Heart left ventricle (tissue), 16 donors: ENCODE measurements at regions not wholly inside any gene's neighbourhood (a gene's known extent, or its start where the extent isn't known, plus 50 kb on each side); places are given as distances from the start of the nearest gene placed in this dataset.
A peak's percentile ranks its signal among the peaks of the same experiment; 100 is the strongest.

ENCODE experiments used
- ATAC-seq, 4 donors: fragments of 200-7000 bp; cut with Tn5 transposase; one replicate each; pipeline ENCODE4 v1.9.1; 2020 to 2022; ENCODE audit warnings: moderate library complexity in 4 of 4, mild to moderate bottlenecking in 3 of 4, moderate number of reproducible peaks in 1 of 4
- DNase-seq, 5 donors: peaks; one replicate each; pipeline ENCODE4 v3.0.0-alpha.2; 2020
- H3K27ac ChIP-seq, 12 donors: fragments of 200-600 bp; sonication (generic) in 4 of 12; one replicate each; pipeline versions ENCODE4 v1.5.0 to v1.8.0; 2016 to 2022; ENCODE audit warnings: mild to moderate bottlenecking in 2 of 12
- H3K27me3 ChIP-seq, 9 donors: fragments of 200-600 bp; sonication (generic) in 2 of 9; one replicate each; pipeline versions ENCODE4 v1.5.1 to v1.8.0; 2016 to 2022; ENCODE audit warnings: mild to moderate bottlenecking in 3 of 9
- H3K36me3 ChIP-seq, 9 donors: fragments of 200-600 bp; sonication (generic) in 2 of 9; one replicate each; pipeline versions ENCODE4 v1.5.0 to v1.8.0; 2018 to 2022; ENCODE audit warnings: mild to moderate bottlenecking in 2 of 9
- H3K4me1 ChIP-seq, 12 donors: fragments of 200-600 bp; sonication (generic) in 4 of 12; one replicate each; pipeline versions ENCODE4 v1.5.0 to v1.8.0; 2016 to 2022; ENCODE audit warnings: mild to moderate bottlenecking in 3 of 12
- H3K4me3 ChIP-seq, 12 donors: fragments of 200-600 bp; sonication (generic) in 4 of 12; one replicate each; pipeline versions ENCODE4 v1.5.0 to v1.8.0; 2017 to 2022; ENCODE audit warnings: mild to moderate bottlenecking in 9 of 12, moderate library complexity in 4 of 12
- H3K9me3 ChIP-seq, 12 donors: fragments of 200-600 bp; sonication (generic) in 4 of 12; one replicate each; pipeline versions ENCODE4 v1.5.0 to v1.8.0; 2016 to 2022; ENCODE audit warnings: mild to moderate bottlenecking in 1 of 12
- POLR2A ChIP-seq, 2 donors: fragments of 450-650 bp; IDR thresholded peaks; one replicate each; pipeline ENCODE4 v1.6.1; 2017; ENCODE audit warnings: antibody characterized with exemption in 2 of 2, mild to moderate bottlenecking in 2 of 2, moderate library complexity in 2 of 2
- WGBS, 4 donors: extraction: QIAGEN DNeasy Blood & Tissue Kit in 2 of 4; methylation state at CpG; one replicate each; pipeline versions ENCODE4 v1.1.5 to v1.1.7; 2013 to 2018; 5-methylcytosine and 5-hydroxymethylcytosine counted together
- intact Hi-C, 10 donors: fragments of 100-400 bp; cut with DNase I; formaldehyde crosslinking; loops; one replicate each; pipeline versions ENCODE4 v1.11.1 to v1.14.2; 2022
- TF ChIP-seq, protein P1 (sequence below), 12 donors: fragments of 200-600 bp; sonication (generic) in 4 of 12; IDR thresholded peaks; one replicate each; pipeline versions ENCODE4 v1.5.0 to v1.8.0; 2018 to 2022; ENCODE audit warnings: antibody characterized with exemption in 12 of 12, mild to moderate bottlenecking in 5 of 12
- donor health status: ischemic (EF 13 %, LVEDD 7.1; RV severe dilation, severe dysfunction).
- donor health status: healthy with polysubstance abuse.
- donor health status: DM: no; HTN: yes; CAD: no.
- donor health status: DM: no; HTN: no; CAD: no.
- donor health status: ischemic (EF 25% LVEDD 6.9; RV normal size, moderate dysfunction).
- donor health status: ischemic (EF 25% LVEDD 5.7; RV mildly dilated, moderate dysfunction).
- donor health status: healthy.
- donor health status: DM: yes; HTN: yes; CAD: no.
- donor health status: ischemic (EF 35%, LVEDD 5.7; RV mildly dilated, moderate dysfunction).
- donor health status: nonischemic (EF 11% LVEDD 7.7; RV severe dilation, severe dysfunction).
- donor health status: DM: yes; HTN: yes; CAD: no.
- donor health status: PGD.
- donor health status: ischemic (EF 29% LVEDD 5.4; RV normal size, mild dysfunction).
- donor health status: nonischemic (EF 23%, LVEDD 6.1; RV moderate dilation, normal function).

DNA sequence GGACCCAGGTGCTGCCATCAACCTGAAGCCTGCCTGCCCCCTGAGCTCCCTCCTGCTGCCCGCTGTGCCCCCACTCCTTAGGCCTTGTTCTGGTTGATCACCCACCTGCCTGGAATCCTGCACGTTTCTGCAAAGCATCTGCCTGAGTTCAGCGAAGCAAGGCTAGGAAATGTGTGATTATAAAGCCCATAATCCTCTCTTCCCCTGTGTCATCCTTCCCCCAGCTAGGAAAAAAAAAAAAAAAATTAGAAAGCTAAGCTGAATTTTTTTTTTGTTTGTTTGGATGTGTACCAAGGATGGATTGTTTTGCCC is 93.2 kb downstream of the FOXA2 start:
- Histone ChIP-seq H3K27ac (no peak overlapping the region), H3K27me3 (peaks cover 0 to 59% (median 10%) of the 10 kb centered on the region in 9 donors), H3K4me1 (no peaks in the 10 kb centered on the region), H3K4me3 (no peak overlapping the region), H3K9me3 (no peaks in the 10 kb centered on the region), H3K36me3 (no peaks in the 10 kb centered on the region)
- TF ChIP-seq, protein P1, sequence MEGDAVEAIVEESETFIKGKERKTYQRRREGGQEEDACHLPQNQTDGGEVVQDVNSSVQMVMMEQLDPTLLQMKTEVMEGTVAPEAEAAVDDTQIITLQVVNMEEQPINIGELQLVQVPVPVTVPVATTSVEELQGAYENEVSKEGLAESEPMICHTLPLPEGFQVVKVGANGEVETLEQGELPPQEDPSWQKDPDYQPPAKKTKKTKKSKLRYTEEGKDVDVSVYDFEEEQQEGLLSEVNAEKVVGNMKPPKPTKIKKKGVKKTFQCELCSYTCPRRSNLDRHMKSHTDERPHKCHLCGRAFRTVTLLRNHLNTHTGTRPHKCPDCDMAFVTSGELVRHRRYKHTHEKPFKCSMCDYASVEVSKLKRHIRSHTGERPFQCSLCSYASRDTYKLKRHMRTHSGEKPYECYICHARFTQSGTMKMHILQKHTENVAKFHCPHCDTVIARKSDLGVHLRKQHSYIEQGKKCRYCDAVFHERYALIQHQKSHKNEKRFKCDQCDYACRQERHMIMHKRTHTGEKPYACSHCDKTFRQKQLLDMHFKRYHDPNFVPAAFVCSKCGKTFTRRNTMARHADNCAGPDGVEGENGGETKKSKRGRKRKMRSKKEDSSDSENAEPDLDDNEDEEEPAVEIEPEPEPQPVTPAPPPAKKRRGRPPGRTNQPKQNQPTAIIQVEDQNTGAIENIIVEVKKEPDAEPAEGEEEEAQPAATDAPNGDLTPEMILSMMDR (IDR thresholded peaks at IDR 0.05): no peak
- no peak for TF ChIP-seq POLR2A (IDR thresholded peaks at IDR 0.05)
- 55 to 68% (median 61%) methylated on average over 3 of the region's 3 CpGs for WGBS, 4 donors
- no peak for ATAC-seq
- DNase-seq: no peak
- intact Hi-C loops: no loop called here

DNA sequence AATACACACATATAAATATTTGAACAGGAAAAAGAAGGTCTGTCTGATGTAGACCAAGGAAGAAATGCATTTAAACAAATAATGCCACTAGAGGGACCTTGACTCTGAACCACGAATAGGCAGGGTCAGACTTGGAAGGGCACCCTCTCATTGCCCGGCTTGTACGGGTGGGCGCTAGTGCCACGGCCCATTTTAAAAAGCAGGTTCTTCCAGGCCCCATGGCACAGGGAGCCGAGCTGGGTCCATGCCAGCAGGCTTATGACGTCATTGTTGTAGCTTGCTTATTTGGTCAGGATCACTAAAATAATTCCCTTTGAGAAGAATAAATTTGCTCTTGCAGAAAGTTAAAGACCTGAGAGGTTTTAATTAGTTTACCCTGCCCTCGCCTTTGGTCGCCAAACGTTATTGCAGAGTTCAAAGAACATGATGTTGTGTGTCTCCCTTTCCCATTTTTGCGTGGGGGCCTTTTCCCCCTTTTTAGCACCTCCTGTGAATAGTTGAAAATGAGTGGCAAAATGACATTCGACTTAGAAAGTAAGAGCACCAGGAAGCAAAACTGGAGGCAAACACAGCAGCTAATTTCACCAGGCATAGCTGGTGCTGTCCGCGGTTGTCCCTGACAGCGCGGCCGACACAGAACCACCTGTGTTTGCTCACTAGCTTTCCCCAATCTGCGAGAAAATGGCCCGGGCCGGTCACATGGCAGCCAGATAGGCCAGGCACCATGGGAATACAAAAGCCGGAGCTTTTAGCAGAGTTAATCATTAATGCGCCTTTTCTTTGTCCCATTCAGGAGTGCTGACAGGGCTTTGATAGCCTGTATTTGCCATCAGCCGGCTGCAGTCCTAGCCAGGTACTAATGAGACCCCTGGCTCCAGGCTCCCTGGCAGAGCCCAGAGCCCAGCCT is 93.8 kb downstream of the FOXA2 start:
- H3K4me1 ChIP-seq: no peaks in the 10 kb centered on the region
- intact Hi-C loops: no loop called here
- ATAC-seq (peak in 1 of 4 donors; percentile 33), DNase-seq (no peak)
- H3K9me3 ChIP-seq: no peaks in the 10 kb centered on the region
- no peak overlapping the region for H3K4me3 ChIP-seq
- H3K36me3 ChIP-seq: no peaks in the 10 kb centered on the region
- 47 to 51% (median 49%) methylated on average over 23 of the region's 23 CpGs for WGBS, 4 donors
- TF ChIP-seq, protein P1 (IDR thresholded peaks at IDR 0.05): no peak
- no peak for TF ChIP-seq POLR2A (IDR thresholded peaks at IDR 0.05)
- no peak overlapping the region for H3K27ac ChIP-seq
- peaks cover 0 to 60% (median 10%) of the 10 kb centered on the region in 9 donors for H3K27me3 ChIP-seq

DNA sequence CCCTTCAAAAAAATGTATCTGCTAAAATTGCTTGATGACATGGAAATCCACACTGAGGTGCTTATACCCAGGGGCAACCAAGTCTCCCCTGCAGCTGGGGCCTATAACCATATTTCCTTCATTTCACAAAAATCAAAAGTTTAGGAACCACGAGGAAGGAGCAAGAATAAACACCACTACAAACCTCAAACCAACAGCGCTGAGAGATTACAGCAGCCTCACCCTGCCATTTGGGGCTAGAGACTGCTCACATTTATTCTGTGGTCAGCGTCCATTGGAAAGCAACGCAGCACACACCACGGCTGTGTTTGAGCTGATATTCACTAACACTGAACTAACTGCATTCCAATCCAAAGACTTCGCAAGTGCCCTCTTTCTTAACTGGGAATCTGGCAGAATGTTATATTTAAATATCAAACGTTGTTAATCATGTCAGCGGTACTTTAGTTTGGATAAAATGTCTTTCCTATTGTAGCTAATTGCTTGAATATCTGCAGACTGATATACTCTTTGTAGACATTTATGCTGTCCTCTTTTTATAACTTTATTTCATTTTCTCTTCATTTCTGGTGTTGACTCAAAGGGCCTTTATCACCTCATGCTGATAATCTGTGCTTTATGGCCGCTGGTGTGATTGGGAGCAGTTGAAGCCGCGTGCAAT is 94.6 kb downstream of the FOXA2 start:
- no peak for ATAC-seq
- Histone ChIP-seq H3K4me3 (no peak overlapping the region), H3K9me3 (no peaks in the 10 kb centered on the region), H3K27ac (no peak overlapping the region), H3K36me3 (no peaks in the 10 kb centered on the region), H3K27me3 (peaks cover 0 to 59% (median 10%) of the 10 kb centered on the region in 9 donors), H3K4me1 (no peaks in the 10 kb centered on the region)
- intact Hi-C loops: no loop called here
- no peak for TF ChIP-seq POLR2A (IDR thresholded peaks at IDR 0.05)
- TF ChIP-seq, protein P1 (IDR thresholded peaks at IDR 0.05): no peak
- no peak for DNase-seq
- WGBS, 4 donors: 67 to 74% (median 71%) methylated on average over 11 of the region's 11 CpGs

DNA sequence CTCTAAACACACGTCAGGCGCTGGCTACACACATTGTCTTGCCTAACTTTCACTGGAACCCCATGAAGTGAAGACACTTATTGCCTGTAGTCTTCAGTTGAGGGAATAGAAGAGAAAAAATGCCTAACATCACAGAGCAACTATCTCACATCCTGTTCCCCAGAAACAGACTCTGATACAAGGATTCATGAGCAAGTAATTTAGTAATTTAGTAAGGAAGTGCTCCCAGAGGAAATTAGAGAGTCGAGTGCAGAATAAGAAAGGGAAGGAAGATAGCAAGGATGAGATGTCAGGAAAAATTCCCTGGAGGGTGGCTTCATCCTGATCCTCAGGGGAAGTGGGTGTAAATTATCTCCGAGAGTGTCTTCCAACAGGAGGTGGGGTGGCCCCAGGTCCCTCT is 104.0 kb downstream of the FOXA2 start:
- Histone ChIP-seq H3K27ac (no peak overlapping the region), H3K36me3 (no peaks in the 10 kb centered on the region), H3K4me3 (no peak overlapping the region), H3K4me1 (no peaks in the 10 kb centered on the region), H3K9me3 (peaks cover 0 to 13% (median 7%) of the 10 kb centered on the region in 12 donors), H3K27me3 (peaks cover 0 to 15% (median 0%) of the 10 kb centered on the region in 9 donors)
- ATAC-seq (no peak), DNase-seq (no peak)
- intact Hi-C loops: no loop called here
- no peak for TF ChIP-seq POLR2A (IDR thresholded peaks at IDR 0.05)
- TF ChIP-seq, protein P1 (IDR thresholded peaks at IDR 0.05): no peak
- WGBS, 4 donors: 47 to 67% (median 51%) methylated on average over 4 of the region's 4 CpGs
